ENCODE measurements at regions not wholly inside any gene's neighbourhood (a gene's known extent, or its start where the extent isn't known, plus 50 kb on each side); places are given as distances from the start of the nearest gene placed in this dataset.

- DNase-seq (ENCODE audit: low read depth) = no peak
These were observed 104.4 kb upstream of the PRL start for GRCh38 chr6:22401206-22401605.

GRCh38 chr6:22401932-22402331 lies 105.1 kb upstream of the PRL start:
- DNase-seq (ENCODE audit: low read depth) = no peak

GRCh38 chr6:22409486-22409885 lies 112.7 kb upstream of the PRL start:
- DNase-seq (ENCODE audit: low read depth) = no peak

GRCh38 chr6:22411376-22412105 lies 114.7 kb upstream of the PRL start:
- DNase-seq (ENCODE audit: low read depth) = peak; percentile 21

- DNase-seq (ENCODE audit: low read depth) = no peak
These were observed 116.2 kb upstream of the PRL start for GRCh38 chr6:22412994-22413393.

- no peak for DNase-seq (ENCODE audit: low read depth)
These were observed 117.0 kb upstream of the PRL start for GRCh38 chr6:22413681-22414311.

- DNase-seq (ENCODE audit: low read depth) = no peak
These were observed 121.9 kb upstream of the PRL start for GRCh38 chr6:22418714-22419113.

GRCh38 chr6:22421198-22421597 lies 124.4 kb upstream of the PRL start:
- no peak for DNase-seq (ENCODE audit: low read depth)

- no peak for DNase-seq (ENCODE audit: low read depth)
These were observed 127.4 kb upstream of the PRL start for GRCh38 chr6:22424196-22424595.

GRCh38 chr6:22432060-22432459 lies 135.2 kb upstream of the PRL start:
- no peak for DNase-seq (ENCODE audit: low read depth)

- DNase-seq (ENCODE audit: low read depth) = no peak
These were observed 135.6 kb upstream of the HDGFL1 start for GRCh38 chr6:22433745-22434144.

GRCh38 chr6:22435151-22435550 lies 134.2 kb upstream of the HDGFL1 start:
- DNase-seq (ENCODE audit: low read depth) = no peak

GRCh38 chr6:22436134-22436533 lies 133.2 kb upstream of the HDGFL1 start:
- DNase-seq (ENCODE audit: low read depth) = no peak

- DNase-seq (ENCODE audit: low read depth) = no peak
These were observed 131.7 kb upstream of the HDGFL1 start for GRCh38 chr6:22437665-22438064.

- no peak for DNase-seq (ENCODE audit: low read depth)
These were observed 126.5 kb upstream of the HDGFL1 start for GRCh38 chr6:22442826-22443225.

- DNase-seq (ENCODE audit: low read depth) = no peak
These were observed 125.0 kb upstream of the HDGFL1 start for GRCh38 chr6:22444330-22444729.

GRCh38 chr6:22445946-22446345 lies 123.4 kb upstream of the HDGFL1 start:
- DNase-seq (ENCODE audit: low read depth) = no peak

GRCh38 chr6:22447249-22448196 lies 121.8 kb upstream of the HDGFL1 start:
- no peak for DNase-seq (ENCODE audit: low read depth)

GRCh38 chr6:22448291-22448711 lies 121.1 kb upstream of the HDGFL1 start:
- DNase-seq (ENCODE audit: low read depth) = no peak

GRCh38 chr6:22451962-22452361 lies 117.4 kb upstream of the HDGFL1 start:
- no peak for DNase-seq (ENCODE audit: low read depth)

GRCh38 chr6:22455378-22455777 lies 114.0 kb upstream of the HDGFL1 start:
- DNase-seq (ENCODE audit: low read depth) = no peak

GRCh38 chr6:22457996-22458395 lies 111.4 kb upstream of the HDGFL1 start:
- DNase-seq (ENCODE audit: low read depth) = no peak

All from GM04503 (cell line).